Thoracic aorta (tissue), 2 donors: ENCODE measurements at regions not wholly inside any gene's neighbourhood (a gene's known extent, or its start where the extent isn't known, plus 50 kb on each side); places are given as distances from the start of the nearest gene placed in this dataset.

ENCODE experiments used
- ATAC-seq: fragments of 150-250 bp; one replicate; pipeline ENCODE4 v1.8.0; 2017; ENCODE audit warnings: low read depth; ENCODE audit not compliant: insufficient number of reproducible peaks, low FRiP score
- DNase-seq: peaks from one replicate; pipeline ENCODE4 v3.0.0-alpha.2; 2020; ENCODE audit warnings: low spot score
- H3K27ac ChIP-seq, 2 donors: fragments of 200-600 bp; sonication (generic); 1 replicate in 1 of 2; 2 replicates in 1 of 2; pipeline ENCODE4 v1.5.1; 2016; ENCODE audit warnings: mild to moderate bottlenecking in 2 of 2, moderate library complexity in 2 of 2
- H3K27me3 ChIP-seq: fragments of 200-600 bp; sonication (generic); replicated peaks from 2 replicates; pipeline ENCODE4 v1.6.0; 2016; ENCODE audit warnings: mild to moderate bottlenecking; ENCODE audit not compliant: insufficient read depth
- H3K36me3 ChIP-seq: fragments of 200-600 bp; sonication (generic); one replicate; pipeline ENCODE4 v1.5.1; 2016
- H3K4me1 ChIP-seq, 2 donors: fragments of 200-600 bp; sonication (generic); 1 replicate in 1 of 2; 2 replicates in 1 of 2; pipeline versions ENCODE4 v1.5.1 to v1.6.0; 2016; ENCODE audit warnings: low read depth in 2 of 2, mild to moderate bottlenecking in 1 of 2; ENCODE audit not compliant: control insufficient read depth in 1 of 2
- H3K4me3 ChIP-seq: fragments of 200-600 bp; sonication (generic); 2 replicates; pipeline ENCODE4 v1.5.1; 2016; ENCODE audit warnings: mild to moderate bottlenecking
- H3K9me3 ChIP-seq: fragments of 200-600 bp; sonication (generic); 2 replicates; pipeline ENCODE4 v1.5.1; 2016
- CTCF ChIP-seq: fragments of 200-600 bp; sonication (generic); IDR thresholded peaks from one replicate; pipeline ENCODE4 v1.5.1; 2019; ENCODE audit warnings: antibody characterized with exemption

- TF ChIP-seq CTCF: no peak
- ATAC-seq (no peak), DNase-seq (no peak)
- no peaks in the 10 kb centered on the region for H3K36me3 ChIP-seq
- H3K27me3 ChIP-seq: no peaks in the 10 kb centered on the region
- no peak overlapping the region for H3K27ac ChIP-seq
- H3K9me3 ChIP-seq: no peaks in the 10 kb centered on the region
- H3K4me1 ChIP-seq: no peaks in the 10 kb centered on the region
- H3K4me3 ChIP-seq: no peak overlapping the region
These were observed 530.4 kb upstream of the KLHL29 start for GRCh38 chr2:22854588-22854987.

- Histone ChIP-seq H3K4me3 (no peak overlapping the region), H3K9me3 (no peaks in the 10 kb centered on the region), H3K27me3 (no peaks in the 10 kb centered on the region), H3K36me3 (no peaks in the 10 kb centered on the region), H3K4me1 (no peaks in the 10 kb centered on the region), H3K27ac (no peak overlapping the region)
- ATAC-seq: no peak
- DNase-seq: no peak
- no peak for TF ChIP-seq CTCF
These were observed 529.9 kb upstream of the KLHL29 start for GRCh38 chr2:22855081-22855480.

GRCh38 chr2:22855761-22856184 is 529.2 kb upstream of the KLHL29 start:
- TF ChIP-seq CTCF: no peak
- H3K27me3 ChIP-seq: no peaks in the 10 kb centered on the region
- no peak overlapping the region for H3K27ac ChIP-seq
- no peak for ATAC-seq
- H3K9me3 ChIP-seq: peaks cover 2% of the 10 kb centered on the region
- no peaks in the 10 kb centered on the region for H3K4me1 ChIP-seq
- DNase-seq: no peak
- no peaks in the 10 kb centered on the region for H3K36me3 ChIP-seq
- no peak overlapping the region for H3K4me3 ChIP-seq

GRCh38 chr2:22867973-22868372 is 517.0 kb upstream of the KLHL29 start:
- no peak for DNase-seq
- Histone ChIP-seq H3K36me3 (no peaks in the 10 kb centered on the region), H3K9me3 (no peaks in the 10 kb centered on the region), H3K4me3 (no peak overlapping the region), H3K4me1 (no peaks in the 10 kb centered on the region), H3K27ac (no peak overlapping the region), H3K27me3 (no peaks in the 10 kb centered on the region)
- TF ChIP-seq CTCF: no peak
- no peak for ATAC-seq

GRCh38 chr2:22878121-22878520 is 506.9 kb upstream of the KLHL29 start:
- Histone ChIP-seq H3K4me3 (no peak overlapping the region), H3K27me3 (no peaks in the 10 kb centered on the region), H3K27ac (no peak overlapping the region), H3K36me3 (no peaks in the 10 kb centered on the region), H3K9me3 (peaks cover 9% of the 10 kb centered on the region), H3K4me1 (peaks cover 0 to 3% of the 10 kb centered on the region in 2 donors)
- ATAC-seq (no peak), DNase-seq (no peak)
- TF ChIP-seq CTCF: no peak
